HG03354 (cell line): ENCODE measurements at regions not wholly inside any gene's neighbourhood (a gene's known extent, or its start where the extent isn't known, plus 50 kb on each side); places are given as distances from the start of the nearest gene placed in this dataset.
A peak's percentile ranks its signal among the peaks of the same experiment; 100 is the strongest.

Experiments
- ATAC-seq: cut with Tn5 transposase; IDR thresholded peaks from one replicate; pipeline ENCODE4 v1.9.1; 2021; ENCODE audit warnings: mild to moderate bottlenecking; ENCODE audit not compliant: unreplicated experiment, poor library complexity, severe bottlenecking

DNA sequence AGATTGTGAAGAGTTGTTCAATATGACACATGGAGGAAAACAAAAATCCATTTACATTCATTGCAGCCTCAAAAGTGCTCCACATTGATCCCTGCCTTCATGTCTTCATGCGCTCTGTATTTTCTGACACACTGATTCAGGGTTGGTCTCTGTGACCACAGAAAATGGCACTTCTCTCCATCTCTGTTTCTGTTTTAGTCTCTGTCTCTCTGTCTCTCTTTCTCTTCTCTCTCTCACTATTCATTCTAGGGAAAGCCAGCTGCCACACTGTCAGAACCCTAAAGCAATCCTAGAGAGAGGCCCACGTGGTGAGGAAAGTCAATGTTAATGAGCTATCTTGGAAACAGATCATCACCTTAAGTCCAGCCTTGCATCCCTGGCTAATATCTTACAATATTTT is 2238.4 kb downstream of the PCDH7 start:
- no peak for ATAC-seq

GRCh38 chr4:32962100-32962499 is 2241.9 kb downstream of the PCDH7 start:
- ATAC-seq, result no peak

DNA sequence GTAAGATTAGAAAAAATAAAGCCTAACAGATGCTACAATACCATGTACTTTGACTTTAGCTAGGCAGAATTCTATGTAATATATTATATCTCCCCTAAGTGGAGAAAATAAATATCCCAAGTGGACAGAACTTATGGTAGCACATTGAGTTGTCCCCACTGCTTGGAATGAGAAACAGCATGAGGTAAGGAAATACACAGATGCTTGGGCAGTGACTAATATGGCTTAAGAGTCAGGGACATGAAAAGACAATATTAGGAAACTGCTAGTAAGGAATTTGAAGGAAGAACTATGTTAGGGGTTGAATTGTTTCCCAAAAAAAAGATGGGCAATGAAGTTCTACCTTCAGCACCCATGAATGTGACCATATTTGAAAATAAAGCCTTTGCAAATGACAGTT is 2265.1 kb downstream of the PCDH7 start:
- ATAC-seq, result no peak

- ATAC-seq, result no peak
Observed at GRCh38 chr4:32986236-32986635, 2266.1 kb downstream of the PCDH7 start.

DNA sequence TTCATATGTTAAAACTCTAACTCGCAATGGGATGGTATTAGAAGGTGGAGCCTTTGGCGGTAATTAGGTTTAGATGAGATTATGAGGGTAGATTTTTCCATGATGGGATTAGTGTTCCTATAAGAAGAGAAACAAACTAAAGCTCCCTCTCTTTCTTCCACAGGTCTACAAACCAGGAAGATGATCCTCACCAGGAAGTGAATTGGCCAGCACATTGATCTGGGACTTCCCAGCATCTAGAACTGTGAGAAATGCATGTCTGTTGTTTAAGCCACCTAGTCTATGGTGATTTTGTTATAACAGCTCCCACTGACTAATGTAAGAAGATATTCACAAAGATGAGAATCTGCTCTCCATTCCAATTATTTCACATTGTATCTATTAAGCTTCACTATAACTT is 2266.9 kb downstream of the PCDH7 start:
- no peak for ATAC-seq

- ATAC-seq, result no peak
Observed at GRCh38 chr4:32988165-32988811, 2268.1 kb downstream of the PCDH7 start.

DNA sequence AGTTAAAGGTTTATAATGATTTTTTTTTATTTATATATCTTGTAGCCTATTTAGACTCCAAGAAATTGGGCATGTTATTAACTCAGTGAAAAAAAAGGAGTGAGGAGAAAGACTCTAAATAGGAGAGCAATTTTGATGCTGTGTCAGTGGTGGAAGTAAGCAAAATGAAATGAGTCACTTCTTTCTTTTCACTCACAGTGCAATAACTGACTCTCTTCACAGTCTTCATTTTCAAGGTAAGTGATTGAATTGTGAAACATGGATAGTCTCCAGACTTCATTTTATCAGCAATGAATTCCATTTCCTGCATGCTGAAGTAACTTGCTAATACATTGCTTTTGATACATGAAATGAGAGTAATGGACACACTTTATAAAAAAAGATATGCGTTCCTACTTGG is 2271.5 kb downstream of the PCDH7 start:
- no peak for ATAC-seq

DNA sequence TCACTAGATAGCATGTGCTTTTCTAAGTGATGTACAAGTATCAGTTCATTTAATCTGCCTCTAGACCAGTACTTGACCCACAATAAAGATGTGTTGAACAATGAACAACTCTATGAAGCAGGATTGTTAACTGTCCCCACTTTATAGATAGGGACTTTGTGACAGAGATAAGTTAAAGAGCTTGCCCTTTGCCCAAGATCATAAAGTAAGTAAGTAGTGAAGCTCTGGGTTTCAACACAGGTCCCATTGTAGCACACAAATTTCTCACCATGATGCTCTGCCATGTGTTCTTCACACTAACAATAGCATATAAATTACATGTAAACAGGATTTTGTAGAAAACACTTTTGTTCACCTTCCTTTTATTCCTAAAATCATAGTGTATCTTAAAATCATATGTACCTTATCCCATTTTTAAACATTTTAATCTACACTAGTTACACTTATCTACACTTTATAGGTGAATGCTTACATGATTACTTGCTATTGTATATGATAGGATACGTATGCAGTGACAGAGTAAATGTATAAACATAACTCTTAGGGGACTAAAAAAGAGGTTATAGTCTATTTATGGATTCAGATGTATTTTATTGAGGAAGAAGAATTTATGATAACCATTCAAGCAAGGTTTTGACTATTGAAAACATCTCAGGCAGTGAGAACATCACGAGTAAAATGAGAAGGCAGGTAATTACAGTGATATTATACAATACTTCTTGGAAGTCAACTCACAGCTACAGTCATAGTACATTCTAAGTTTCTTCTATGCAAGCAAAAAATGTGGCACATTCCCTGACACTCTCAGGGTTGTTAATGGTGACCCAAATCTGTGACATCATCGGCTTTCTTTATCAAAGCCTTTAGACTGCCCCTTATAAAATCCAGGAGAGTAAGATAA is 2275.1 kb downstream of the PCDH7 start:
- ATAC-seq, result no peak

- ATAC-seq, result no peak
Observed at GRCh38 chr4:33013282-33013681, 2293.1 kb downstream of the PCDH7 start.

DNA sequence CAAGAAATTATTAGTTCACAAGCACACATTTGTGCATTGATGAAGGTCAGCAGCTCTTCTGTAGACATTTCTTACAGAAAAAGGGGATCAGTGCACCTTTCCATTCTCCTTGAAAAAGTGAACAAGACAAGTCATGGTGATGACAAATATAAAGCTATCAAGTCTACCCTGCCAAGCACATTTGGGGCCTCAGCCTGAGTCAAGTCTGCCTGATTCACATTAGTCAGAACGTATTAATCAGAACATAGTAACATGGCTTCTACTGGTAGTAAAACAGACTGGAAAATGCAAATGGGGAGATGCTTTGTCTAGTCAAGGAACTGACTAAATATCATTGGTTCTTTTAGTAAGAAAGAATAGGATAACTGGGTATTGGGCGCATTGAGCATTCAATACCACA is 2305.1 kb downstream of the PCDH7 start:
- no peak for ATAC-seq

- no peak for ATAC-seq
Observed at GRCh38 chr4:33029976-33030375, 2309.8 kb downstream of the PCDH7 start.

DNA sequence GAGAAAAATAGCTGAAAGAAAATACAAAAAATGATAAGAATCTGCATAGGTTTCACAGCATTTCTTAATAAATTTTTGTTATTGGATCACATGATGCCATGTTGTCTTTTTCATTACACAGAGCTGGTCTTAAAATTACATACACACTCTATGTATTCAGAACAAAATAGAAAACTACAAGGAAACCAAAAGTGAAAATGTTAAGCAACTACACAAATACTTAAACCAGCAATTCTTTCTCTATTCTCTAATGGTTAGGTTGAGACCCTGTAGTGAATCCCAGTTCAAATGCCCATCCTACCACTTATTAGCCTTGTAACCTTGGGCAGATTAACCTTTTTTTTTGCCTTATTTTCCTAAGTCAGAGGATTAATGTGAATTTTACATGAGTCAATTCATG is 2311.2 kb downstream of the PCDH7 start:
- ATAC-seq, result no peak

- no peak for ATAC-seq
Observed at GRCh38 chr4:33037464-33037863, 2317.3 kb downstream of the PCDH7 start.

- no peak for ATAC-seq
Observed at GRCh38 chr4:33045334-33045733, 2325.2 kb downstream of the PCDH7 start.

DNA sequence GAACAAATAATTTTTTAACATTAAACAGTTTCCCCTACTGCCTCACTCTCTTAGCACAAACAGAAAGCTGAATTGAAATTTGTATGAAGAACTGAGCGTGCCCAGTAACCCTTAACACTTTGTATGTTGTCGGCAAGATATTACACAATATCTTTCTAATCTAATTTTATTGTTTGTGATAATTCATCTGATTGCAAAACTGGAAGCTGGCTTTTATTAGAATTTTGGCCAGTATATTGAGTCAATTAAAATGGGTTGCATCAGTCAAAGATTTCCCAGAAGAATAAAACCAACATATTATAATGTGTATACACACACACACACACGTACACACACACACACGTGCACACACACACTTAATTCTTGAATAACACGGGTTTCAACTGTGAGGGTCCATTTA is 2332.1 kb downstream of the PCDH7 start:
- ATAC-seq, result no peak

DNA sequence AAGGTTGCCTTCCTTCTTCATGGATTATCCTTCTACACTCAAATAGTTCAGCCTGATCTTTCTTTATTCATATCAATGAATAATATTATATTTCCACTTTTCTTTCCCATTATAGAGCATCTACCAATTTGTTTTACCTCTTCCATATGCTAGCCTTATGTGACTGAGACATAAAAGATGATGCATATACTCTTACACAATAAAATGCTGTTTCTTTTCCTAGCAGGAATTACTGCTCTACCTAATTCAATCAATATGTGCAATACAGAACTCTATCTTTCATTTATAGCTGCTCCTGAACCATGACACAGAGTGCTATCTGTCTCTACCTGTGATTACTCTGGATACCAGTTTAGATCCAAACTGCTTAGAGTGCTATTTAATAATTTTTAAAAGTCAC is 2334.0 kb downstream of the PCDH7 start:
- ATAC-seq, result no peak

GRCh38 chr4:33054656-33055196 is 2334.6 kb downstream of the PCDH7 start:
- no peak for ATAC-seq

- no peak for ATAC-seq
Observed at GRCh38 chr4:33057736-33058135, 2337.6 kb downstream of the PCDH7 start.

GRCh38 chr4:33058998-33059397 is 2338.8 kb downstream of the PCDH7 start:
- ATAC-seq, result no peak

GRCh38 chr4:33060674-33061542 is 2340.7 kb downstream of the PCDH7 start:
- ATAC-seq, result peak; percentile 95
